Calu3 (cell line): ENCODE measurements at regions not wholly inside any gene's neighbourhood (a gene's known extent, or its start where the extent isn't known, plus 50 kb on each side); places are given as distances from the start of the nearest gene placed in this dataset.

ENCODE experiments used
- BruUV-seq: library from RNA; stranded (reverse); fragments of 400-500 nt; replicated peaks from 2 replicates; lab custom pipeline; 2021; lab: Mats Ljungman, UMichigan
- CTCF ChIA-PET: fragments of 300-600 bp; sonication (Branson Sonifier 250); formaldehyde crosslinking; loops from one replicate; lab custom pipeline; 2022; ENCODE audit warnings: antibody characterized with exemption; lab: Charles Lee
- DNase-seq: peaks from one replicate; pipeline ENCODE4 v3.0.0; 2022
- H3K27ac Mint-ChIP-seq: one replicate; pipeline ENCODE4 v1.8.0; 2022; ENCODE audit warnings: mixed read lengths; ENCODE audit not compliant: unreplicated experiment
- H3K27me3 Mint-ChIP-seq: one replicate; pipeline ENCODE4 v1.8.0; 2022; ENCODE audit warnings: mixed read lengths; ENCODE audit not compliant: unreplicated experiment
- H3K36me3 Mint-ChIP-seq: one replicate; pipeline ENCODE4 v1.8.0; 2022; ENCODE audit warnings: mild to moderate bottlenecking, moderate library complexity, mixed read lengths; ENCODE audit not compliant: insufficient read depth, unreplicated experiment
- H3K4me1 Mint-ChIP-seq: one replicate; pipeline ENCODE4 v1.8.0; 2022; ENCODE audit warnings: mild to moderate bottlenecking, low read depth, mixed read lengths; ENCODE audit not compliant: unreplicated experiment
- H3K4me3 Mint-ChIP-seq: one replicate; pipeline ENCODE4 v1.8.0; 2022; ENCODE audit warnings: mild to moderate bottlenecking, low read depth, moderate library complexity, mixed read lengths; ENCODE audit not compliant: unreplicated experiment
- H3K9me3 Mint-ChIP-seq: one replicate; pipeline ENCODE4 v1.8.0; 2022; ENCODE audit warnings: low read depth, mixed read lengths; ENCODE audit not compliant: unreplicated experiment
- intact Hi-C: fragments of 100-400 bp; cut with micrococcal nuclease; formaldehyde crosslinking; loops from one replicate; pipeline ENCODE4 v1.10.0; 2022; ENCODE audit not compliant: unreplicated experiment
- TF ChIP-seq, protein P1 (sequence below): fragments of 200-600 bp; IDR thresholded peaks from one replicate; pipeline ENCODE4 v1.8.0; 2022; ENCODE audit warnings: antibody characterized with exemption; ENCODE audit not compliant: unreplicated experiment

DNA sequence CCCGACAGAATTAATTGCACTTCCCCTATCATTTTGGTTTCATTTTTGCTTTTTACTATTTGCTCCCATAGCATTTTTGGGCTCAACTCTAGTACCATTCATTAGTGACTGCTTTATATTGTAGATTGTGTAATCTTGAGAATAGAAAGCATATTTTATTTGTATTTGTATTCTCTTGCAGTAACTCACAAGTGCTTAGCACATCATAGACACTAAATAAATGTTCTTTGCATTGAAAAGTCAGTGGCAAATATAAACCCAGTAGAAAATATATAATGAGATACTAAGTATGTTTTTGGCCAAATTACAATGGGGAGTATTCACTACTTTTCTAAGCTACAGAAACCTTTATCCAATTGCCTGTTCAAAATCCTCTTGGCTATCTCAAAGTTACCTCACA lies 359.7 kb upstream of the CAMK1G start:
- intact Hi-C loops: no loop called here
- Mint-ChIP-seq H3K9me3 (no peaks in the 10 kb centered on the region), H3K27me3 (peaks cover 26% of the 10 kb centered on the region), H3K36me3 (no peaks in the 10 kb centered on the region), H3K4me3 (no peak overlapping the region), H3K4me1 (no peaks in the 10 kb centered on the region), H3K27ac (no peak overlapping the region)
- BruUV-seq: no TSS peak
- TF ChIP-seq, protein P1, sequence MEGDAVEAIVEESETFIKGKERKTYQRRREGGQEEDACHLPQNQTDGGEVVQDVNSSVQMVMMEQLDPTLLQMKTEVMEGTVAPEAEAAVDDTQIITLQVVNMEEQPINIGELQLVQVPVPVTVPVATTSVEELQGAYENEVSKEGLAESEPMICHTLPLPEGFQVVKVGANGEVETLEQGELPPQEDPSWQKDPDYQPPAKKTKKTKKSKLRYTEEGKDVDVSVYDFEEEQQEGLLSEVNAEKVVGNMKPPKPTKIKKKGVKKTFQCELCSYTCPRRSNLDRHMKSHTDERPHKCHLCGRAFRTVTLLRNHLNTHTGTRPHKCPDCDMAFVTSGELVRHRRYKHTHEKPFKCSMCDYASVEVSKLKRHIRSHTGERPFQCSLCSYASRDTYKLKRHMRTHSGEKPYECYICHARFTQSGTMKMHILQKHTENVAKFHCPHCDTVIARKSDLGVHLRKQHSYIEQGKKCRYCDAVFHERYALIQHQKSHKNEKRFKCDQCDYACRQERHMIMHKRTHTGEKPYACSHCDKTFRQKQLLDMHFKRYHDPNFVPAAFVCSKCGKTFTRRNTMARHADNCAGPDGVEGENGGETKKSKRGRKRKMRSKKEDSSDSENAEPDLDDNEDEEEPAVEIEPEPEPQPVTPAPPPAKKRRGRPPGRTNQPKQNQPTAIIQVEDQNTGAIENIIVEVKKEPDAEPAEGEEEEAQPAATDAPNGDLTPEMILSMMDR: no peak
- CTCF ChIA-PET: no interaction called here
- no peak for DNase-seq

DNA sequence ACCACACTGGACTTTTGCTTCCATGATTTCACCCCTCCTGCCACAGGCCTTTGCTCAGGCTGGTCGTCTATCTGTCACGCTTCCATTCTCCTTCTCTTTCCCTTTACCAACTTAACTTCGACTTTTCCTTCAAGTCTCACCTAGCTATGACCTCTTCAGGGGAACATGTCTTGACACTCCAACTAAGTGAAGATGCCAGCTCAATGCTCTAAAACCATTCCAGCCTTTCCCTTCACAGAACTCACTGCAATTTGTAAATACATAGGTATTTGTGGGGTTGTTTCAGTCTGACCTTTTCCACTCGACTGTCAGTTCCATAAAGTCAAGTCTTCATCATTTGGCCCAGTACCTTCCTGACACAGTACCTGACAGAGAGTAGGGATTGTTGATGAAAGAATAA lies 358.6 kb upstream of the CAMK1G start:
- Mint-ChIP-seq H3K4me3 (no peak overlapping the region), H3K9me3 (no peaks in the 10 kb centered on the region), H3K27ac (no peak overlapping the region), H3K36me3 (no peaks in the 10 kb centered on the region), H3K27me3 (peaks cover 26% of the 10 kb centered on the region), H3K4me1 (no peaks in the 10 kb centered on the region)
- CTCF ChIA-PET: interaction anchor here (0.5 kb wide), 1 partner anchor 334 kb away, joined by 3 read pairs; no protein-coding TSS in a partner anchor
- no TSS peak for BruUV-seq
- TF ChIP-seq, protein P1: no peak
- no peak for DNase-seq
- intact Hi-C loops: no loop called here

DNA sequence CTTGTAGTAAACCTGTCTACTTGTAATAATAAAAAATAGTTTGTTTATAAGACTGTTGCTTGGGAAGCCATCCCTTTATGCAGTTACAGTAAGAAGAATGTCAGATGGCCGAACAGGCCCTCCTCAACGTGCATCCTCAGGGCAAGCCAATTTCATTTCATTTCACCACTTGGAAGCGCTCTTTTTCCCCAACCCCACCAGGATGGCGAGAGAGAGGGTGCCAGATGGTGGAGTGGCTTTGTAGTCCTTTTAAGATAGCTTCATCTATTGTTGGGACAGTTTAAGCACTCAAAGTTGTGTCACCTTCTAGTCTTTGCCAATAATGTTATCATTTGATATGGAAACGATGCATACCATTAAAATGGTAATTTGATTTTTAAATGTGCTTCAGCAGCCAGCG lies 356.3 kb upstream of the CAMK1G start:
- Mint-ChIP-seq H3K36me3 (no peaks in the 10 kb centered on the region), H3K4me3 (no peak overlapping the region), H3K27ac (no peak overlapping the region), H3K27me3 (peaks cover 26% of the 10 kb centered on the region), H3K4me1 (no peaks in the 10 kb centered on the region), H3K9me3 (peaks cover 2% of the 10 kb centered on the region)
- CTCF ChIA-PET: no interaction called here
- no TSS peak for BruUV-seq
- TF ChIP-seq, protein P1: no peak
- intact Hi-C loops: no loop called here
- DNase-seq: no peak

DNA sequence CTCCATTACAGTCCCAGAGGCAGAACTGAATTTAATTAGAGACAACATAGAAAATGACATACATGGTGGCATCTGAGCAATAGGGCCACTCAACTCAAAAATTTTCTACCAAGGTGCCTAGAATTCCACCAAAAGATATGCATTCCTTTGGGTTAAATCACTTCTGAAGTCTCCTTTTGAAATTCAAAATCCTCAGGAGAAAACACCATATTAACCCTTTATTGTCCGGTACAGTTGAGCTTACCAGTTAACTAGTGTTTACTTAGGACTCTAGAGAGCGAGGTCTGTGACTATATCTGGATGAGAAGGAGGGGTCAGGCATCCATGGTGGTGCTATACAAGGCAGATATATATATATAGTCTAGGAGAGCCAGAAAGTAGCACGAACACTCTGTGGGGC lies 355.6 kb upstream of the CAMK1G start:
- H3K27ac Mint-ChIP-seq: no peak overlapping the region
- TF ChIP-seq, protein P1: no peak
- H3K27me3 Mint-ChIP-seq: peaks cover 25% of the 10 kb centered on the region
- H3K9me3 Mint-ChIP-seq: peaks cover 2% of the 10 kb centered on the region
- intact Hi-C loops: no loop called here
- BruUV-seq: no TSS peak
- H3K36me3 Mint-ChIP-seq: no peaks in the 10 kb centered on the region
- no peak for DNase-seq
- no peak overlapping the region for H3K4me3 Mint-ChIP-seq
- H3K4me1 Mint-ChIP-seq: no peaks in the 10 kb centered on the region
- CTCF ChIA-PET: no interaction called here
